GM19467 (cell line): ENCODE measurements at regions not wholly inside any gene's neighbourhood (a gene's known extent, or its start where the extent isn't known, plus 50 kb on each side); places are given as distances from the start of the nearest gene placed in this dataset.
"Not testable (repeated sequence)": the region's sequence is repeated elsewhere in the genome, so short reads cannot be mapped to it uniquely, and the experiment has no call there.

ENCODE experiments used
- ATAC-seq: cut with Tn5 transposase; IDR thresholded peaks from one replicate; pipeline ENCODE4 v1.9.1; 2021; ENCODE audit warnings: mild to moderate bottlenecking, moderate library complexity; ENCODE audit not compliant: unreplicated experiment

DNA sequence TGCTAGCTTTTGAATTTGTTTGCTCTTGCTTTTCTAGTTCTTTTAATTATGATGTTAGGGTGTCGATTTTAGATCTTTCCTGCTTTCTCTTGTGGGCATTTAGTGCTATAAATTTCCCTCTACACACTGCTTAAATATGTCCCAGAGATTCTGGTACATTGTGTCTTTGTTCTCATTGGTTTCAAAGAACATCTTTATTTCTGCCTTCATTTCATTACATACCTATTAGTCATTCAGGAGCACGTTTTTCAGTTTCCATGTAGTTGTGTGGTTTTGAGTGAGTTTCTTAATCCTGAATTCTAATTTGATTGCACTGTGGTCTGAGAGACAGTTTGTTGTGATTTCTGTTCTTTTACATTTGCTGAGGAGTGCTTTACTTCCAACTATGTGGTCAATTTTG lies 51.2 kb upstream of the MB21D2 start:
- not testable (repeated sequence) for ATAC-seq

DNA sequence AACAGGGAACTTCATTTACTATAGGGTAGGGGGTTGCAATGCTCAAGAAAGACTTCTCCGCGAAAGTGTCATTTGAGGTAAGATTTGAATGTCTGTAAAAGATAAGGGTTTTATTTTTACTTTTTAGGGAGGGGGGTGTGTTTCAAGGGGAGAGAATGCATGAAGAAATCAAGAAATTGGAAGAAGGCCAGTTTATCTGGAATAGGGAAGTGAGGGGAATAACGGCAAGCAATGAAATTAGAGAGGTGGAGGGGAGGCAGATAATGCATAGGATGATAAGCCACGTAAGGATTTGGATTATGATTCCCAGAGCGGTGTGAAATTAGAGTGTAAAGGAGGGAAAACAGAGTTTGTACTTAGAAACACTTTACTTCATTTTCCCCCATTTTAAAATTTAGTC lies 63.0 kb upstream of the MB21D2 start:
- ATAC-seq, result no peak

GRCh38 chr3:192986379-192986778 lies 68.7 kb upstream of the MB21D2 start:
- no peak for ATAC-seq

GRCh38 chr3:192991356-192991755 lies 73.7 kb upstream of the MB21D2 start:
- ATAC-seq, result no peak

GRCh38 chr3:192992361-192992760 lies 74.7 kb upstream of the MB21D2 start:
- ATAC-seq, result no peak

DNA sequence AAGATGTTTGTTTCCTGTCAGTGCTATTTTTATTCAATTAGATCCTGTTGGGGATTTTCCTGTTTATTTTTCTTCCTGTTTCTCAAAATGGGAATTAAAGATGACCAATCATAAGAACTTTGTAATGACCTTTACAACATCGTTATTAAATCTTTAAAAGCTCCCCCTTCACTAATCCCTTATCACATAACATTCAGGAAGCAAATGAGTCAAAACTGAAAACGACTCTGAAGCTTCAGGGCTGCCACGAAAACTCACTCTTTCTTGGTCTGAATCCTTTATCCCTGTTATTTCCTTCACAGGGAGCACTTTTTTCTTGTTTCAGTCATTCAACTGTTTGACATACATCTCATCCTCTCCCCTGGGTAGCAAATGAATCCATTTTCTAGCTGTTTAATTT lies 75.8 kb upstream of the MB21D2 start:
- ATAC-seq, result no peak

DNA sequence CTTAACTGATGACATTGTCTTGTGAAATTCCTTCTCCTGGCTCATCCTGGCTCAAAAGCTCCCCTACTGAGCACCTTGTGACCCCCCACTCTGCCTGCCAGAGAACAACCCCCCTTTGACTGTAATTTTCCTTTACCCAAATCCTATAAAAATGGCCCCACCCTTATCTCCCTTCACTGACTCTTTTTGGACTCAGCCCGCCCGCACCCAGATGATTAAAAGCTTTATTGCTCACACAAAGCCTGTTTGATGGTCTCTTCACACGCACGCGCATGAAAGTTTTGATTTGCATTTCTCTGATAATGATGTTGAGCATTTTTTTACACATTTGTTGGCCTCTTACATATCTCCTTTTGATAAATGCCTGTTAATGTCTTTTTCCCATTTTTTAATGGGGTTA lies 83.5 kb upstream of the MB21D2 start:
- ATAC-seq, result not testable (repeated sequence)

DNA sequence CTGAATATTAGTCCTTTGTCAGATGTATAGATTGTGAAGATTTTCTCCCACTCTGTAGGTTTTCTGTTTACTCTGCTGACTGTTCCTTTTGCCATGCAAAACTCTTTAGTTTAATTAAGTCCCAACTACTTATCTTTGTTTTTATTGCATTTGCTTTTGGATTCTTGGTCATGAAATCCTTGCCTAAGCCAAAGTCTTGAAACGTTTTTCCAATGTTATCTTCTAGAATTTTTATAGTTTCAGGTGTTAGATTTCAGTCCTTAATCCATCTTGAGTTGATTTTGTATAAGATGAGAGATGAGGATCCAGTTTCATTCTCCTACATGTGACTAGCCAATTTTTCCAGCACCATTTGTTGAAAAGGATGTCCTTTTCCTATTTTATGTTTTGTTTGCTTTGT lies 86.0 kb upstream of the MB21D2 start:
- ATAC-seq, result not testable (repeated sequence)

DNA sequence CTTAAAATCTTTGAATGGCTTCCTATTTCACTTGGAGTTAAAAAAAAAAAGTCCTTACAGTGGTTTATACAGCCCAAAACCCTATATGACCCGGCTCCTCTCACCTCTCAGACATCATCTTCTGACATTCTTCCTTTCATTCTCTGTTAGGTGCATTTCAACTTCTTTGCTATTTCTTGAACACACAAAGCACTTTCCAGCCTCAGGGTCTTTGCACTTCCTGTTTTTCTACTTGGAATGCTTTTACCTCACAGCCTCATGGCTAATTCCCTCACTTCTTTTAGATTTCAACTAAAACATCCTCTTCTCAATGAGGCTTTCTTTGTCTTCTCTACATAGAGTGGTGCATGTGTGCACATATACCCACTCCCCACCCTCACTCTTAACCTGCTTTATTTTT lies 91.0 kb upstream of the MB21D2 start:
- ATAC-seq, result no peak

- no peak for ATAC-seq
Measured at GRCh38 chr3:193010191-193010590, 92.5 kb upstream of the MB21D2 start.

GRCh38 chr3:193011958-193012357 lies 94.3 kb upstream of the MB21D2 start:
- ATAC-seq, result no peak

DNA sequence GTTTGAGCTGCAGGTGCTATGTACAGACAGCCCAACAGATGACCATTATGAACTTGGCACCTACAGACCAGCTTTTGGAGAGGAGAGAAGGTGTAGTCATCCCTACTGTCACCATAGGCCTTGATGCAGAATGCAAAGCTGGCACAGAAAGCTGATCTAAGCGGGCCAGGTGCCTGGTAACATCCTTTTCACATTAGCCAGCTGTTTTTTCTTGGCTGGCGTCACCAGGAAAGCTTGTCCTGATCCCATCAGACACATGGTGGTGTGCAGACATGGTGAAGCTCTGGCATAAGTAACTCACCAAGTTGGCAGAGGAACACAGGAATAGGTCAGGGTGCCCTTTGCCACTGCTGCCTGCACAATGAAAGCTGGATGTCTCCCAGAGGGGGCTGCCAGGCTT lies 97.2 kb upstream of the MB21D2 start:
- ATAC-seq, result no peak

DNA sequence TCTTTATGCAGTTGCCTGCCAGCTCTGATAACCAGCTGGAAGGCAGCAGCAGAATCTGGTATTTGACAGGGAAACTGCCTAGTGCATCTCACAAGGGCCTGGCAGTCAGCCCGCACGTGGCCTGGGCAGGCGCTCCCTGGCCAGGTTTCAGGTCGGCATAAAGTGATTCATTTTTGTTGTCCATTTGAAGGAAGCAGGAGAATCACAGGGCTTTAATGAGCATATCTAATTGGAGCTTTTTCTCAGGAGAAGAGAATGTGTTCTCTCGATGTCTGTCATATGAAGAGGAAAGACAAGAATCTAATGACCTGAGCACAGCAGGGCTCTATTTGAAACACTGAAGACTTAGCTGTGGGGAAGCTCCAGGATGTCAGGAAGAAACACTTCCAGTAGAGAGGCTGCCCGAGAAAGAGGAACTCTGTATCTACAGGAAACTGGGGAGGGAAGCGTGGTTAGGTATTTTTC lies 98.8 kb upstream of the MB21D2 start:
- no peak for ATAC-seq

DNA sequence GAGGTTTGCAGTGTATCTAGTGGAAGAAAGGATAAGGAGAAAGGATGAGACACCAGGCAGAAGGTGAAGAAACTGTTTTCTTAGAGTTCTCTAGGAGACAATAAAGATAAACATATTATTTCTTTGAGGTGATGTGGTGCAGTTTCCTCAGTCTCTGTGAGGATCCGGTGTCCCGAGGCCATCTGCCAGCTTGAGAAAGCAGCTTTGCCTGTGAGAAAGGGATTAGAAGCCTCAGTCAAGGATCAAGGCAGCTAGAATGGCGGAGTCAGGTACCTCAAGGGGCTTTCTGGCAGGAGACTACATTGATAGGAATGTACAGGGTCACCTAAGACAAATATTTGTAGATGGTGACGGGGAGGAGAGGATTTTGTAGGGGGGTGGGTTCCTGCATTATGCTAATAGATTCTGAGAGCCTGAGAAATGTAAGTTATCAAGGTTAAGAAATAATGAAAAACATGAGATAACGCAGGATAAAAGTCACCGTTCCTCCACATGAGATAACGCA lies 103.9 kb upstream of the MB21D2 start:
- no peak for ATAC-seq

DNA sequence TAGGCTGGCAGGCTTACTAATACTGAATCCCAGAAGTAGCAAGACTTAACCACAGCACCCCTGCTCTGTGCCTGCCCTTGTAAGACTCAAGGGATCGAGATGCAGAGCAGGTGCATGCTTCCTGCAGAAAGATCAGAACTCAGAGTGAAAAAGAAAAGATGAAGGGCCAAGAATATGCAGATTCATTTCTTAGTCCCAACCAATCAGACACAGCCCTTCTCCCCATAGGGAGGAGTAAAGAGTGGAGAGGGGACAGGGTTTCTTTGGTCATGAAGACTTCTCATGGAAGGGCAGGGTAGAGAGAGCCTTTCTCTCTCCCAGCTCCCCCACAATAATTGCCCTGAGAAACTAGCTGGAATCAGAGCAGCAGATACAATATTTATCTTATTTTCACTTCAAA lies 105.6 kb upstream of the MB21D2 start:
- no peak for ATAC-seq

- ATAC-seq, result no peak
Measured at GRCh38 chr3:193028258-193028657, 110.6 kb upstream of the MB21D2 start.

- ATAC-seq, result no peak
Measured at GRCh38 chr3:193029800-193030199, 112.1 kb upstream of the MB21D2 start.

- no peak for ATAC-seq
Measured at GRCh38 chr3:193030276-193030675, 112.6 kb upstream of the MB21D2 start.

DNA sequence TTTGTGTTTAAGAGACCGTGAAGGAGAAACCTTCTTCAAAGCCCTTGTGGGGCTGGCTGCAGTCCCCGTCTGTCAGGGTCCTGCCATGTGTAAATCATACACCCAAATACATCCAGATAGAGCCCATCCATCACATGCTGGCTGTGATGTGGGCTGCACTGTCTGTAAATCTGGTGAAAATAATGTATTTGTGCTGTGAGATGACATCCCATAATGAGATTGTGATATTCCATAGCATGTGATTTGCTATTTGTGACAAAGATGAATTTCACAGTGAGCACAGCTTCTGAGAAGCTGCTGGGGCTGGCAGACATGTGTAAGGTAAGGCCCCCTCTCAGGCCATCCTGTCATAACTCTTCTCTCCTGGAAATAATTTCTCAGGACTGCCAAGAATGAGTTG lies 114.3 kb upstream of the MB21D2 start:
- no peak for ATAC-seq

GRCh38 chr3:193033226-193033780 lies 115.6 kb upstream of the MB21D2 start:
- ATAC-seq, result no peak

- not testable (repeated sequence) for ATAC-seq
Measured at GRCh38 chr3:193037828-193038227, 120.2 kb upstream of the MB21D2 start.

- ATAC-seq, result no peak
Measured at GRCh38 chr3:193039058-193039457, 121.4 kb upstream of the MB21D2 start.
